NCI-H345 treated with DMSO at 0.1 percent for 48 hours (cell line): ENCODE measurements at regions not wholly inside any gene's neighbourhood (a gene's known extent, or its start where the extent isn't known, plus 50 kb on each side); places are given as distances from the start of the nearest gene placed in this dataset.
"Not testable (repeated sequence)": the region's sequence is repeated elsewhere in the genome, so short reads cannot be mapped to it uniquely, and the experiment has no call there.

Experiments used
- DNase-seq: peaks from one replicate; lab custom pipeline; 2025; ENCODE audit not compliant: unreplicated experiment; lab: John Stamatoyannopoulos, UW

GRCh38 chrX:13223868-13224567 lies 95.8 kb downstream of the ATXN3L start:
- peak; percentile 77 for DNase-seq

GRCh38 chrX:13220916-13221315 lies 98.9 kb downstream of the ATXN3L start:
- DNase-seq: no peak

DNA sequence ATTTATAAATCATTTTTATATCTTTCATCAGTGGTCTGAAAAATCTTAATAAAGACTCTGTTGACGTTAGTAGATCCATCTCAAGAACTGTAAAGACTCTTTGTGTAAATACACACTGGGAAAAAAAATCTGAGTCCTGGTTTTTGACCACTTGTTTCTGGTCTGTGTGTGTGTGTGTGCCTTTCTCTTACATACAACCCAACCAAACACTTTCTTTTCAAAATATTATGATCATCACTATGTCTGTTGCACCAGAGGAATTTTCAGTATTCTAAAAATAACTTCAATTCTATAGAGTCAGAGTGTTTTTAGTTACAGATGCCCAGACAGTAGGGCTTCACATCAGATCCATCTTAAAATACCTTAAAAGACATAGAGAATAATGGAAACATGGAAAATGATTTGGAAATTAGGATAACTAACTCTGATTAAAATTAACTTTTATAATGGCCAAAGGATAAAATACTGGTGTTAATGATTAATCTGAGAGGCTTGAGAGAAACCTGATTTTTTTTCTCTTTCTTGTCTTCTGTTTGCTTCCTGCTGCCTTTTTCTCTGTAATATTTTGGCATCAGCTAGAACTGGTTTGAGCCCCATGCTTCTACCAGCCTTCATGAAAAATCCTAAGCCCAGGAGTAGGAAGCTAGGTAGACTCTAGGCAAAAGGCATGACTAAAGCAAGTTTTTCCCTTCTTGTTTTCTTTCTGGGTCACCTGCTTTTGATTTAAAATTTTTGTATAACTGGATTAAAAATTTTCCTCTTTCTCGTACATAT lies 99.7 kb downstream of the ATXN3L start:
- no peak for DNase-seq

- DNase-seq: no peak
Observed at GRCh38 chrX:13218758-13219157, 101.1 kb downstream of the ATXN3L start.

DNA sequence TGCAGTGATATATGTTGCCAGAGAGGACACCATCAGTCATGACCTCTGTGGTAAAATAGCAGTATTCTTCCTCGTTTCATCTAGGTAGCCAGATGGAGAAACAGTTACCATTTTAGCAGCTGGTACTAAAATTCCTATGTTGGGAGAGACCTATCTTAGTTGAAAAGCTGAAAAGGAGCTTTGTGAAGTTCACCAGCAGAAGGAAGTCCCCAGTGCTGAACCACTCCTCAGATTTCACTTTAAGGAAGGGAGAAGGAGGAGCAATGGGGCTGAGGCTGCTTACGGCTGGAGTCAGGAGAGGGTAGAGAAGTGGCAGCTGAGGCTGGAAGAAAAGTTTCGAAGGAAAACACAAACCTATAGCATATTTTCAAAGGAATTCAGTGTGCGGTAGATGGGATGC lies 103.7 kb downstream of the ATXN3L start:
- DNase-seq: no peak

- DNase-seq: no peak
Observed at GRCh38 chrX:13215729-13216128, 104.1 kb downstream of the ATXN3L start.

DNA sequence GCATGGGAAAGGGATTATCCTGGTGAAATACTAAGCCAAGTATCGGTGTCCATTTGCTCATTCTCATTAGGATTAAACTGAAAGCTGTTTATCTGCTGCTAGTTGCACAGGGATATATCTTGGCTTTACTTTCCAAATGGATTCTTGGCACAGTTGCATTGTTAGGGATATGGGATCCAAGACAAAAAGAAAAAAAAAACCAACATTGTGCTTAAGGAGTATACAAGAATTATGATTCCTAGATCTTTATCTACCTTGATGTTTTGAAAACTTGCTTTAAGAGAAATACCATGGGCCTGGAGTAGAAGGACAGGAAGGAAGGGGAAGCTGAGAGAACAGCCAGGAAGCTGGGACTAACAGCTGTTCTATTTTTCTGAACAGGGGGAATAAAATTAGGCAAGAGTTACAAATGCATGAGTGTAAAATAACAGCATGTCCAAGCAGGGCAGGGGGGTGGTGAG lies 107.6 kb downstream of the ATXN3L start:
- no peak for DNase-seq

DNA sequence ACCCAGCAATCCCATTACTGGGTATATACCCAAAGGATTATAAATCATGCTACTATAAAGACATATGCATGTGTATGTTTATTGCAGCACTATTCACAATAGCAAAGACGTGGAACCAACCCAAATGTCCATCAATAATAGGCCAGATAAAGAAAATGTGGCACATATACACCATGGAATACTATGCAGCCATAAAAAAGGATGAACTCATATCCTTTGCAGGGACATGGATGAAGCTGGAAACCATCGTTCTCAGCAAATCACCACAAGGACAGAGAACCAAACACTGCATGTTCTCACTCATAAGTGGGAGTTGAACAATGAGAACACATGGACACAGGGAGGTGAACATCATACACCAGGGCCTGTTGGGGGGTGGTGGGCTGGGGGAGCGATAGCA lies 109.7 kb downstream of the ATXN3L start:
- not testable (repeated sequence) for DNase-seq

DNA sequence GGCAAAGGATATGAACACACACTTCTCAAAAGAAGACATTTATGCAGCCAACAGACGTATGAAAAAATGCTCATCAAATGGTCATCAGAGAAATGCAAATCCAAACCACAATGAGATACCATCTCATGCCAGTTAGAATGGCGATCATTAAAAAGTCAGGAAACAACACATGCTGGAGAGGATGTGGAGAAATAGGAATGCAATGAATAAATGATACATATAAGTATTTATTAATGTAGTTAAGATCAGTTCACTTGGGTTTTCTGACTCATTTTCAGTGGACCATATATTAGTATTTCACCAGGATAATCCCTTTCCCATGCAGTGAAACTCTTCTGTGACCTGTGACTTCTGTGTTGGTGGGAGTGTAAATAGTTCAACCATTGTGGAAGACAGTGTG lies 110.1 kb downstream of the ATXN3L start:
- not testable (repeated sequence) for DNase-seq

DNA sequence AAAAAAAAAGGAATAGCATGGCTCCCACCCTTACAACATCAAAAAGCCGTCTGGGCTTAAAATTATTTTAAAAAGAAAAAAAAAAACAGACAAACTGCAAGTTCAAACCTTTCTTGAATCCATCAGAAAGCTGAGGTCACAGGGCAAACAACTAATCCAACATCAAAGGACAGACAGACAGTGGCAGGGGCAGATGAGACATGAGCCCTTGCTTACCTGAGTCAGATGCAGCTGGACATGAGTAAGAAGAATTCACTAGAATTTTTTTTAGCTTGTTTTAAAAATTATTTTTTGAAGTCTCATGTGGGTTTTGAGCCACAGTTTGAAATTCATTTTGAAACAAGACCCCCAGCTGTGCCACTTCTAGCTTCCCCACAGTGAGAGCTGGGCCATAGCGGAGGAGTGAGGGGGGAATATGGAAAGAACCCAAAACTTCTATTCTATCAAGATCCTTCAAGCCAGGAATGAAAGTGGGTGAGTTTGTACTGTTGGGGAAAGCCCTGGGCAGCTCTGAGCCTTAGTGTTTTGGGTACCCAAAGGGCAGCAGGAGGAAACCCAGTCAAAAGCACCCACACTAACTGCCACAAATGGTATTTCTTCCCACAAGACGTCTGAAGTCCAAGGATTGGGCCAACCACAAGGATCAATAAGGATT lies 111.4 kb downstream of the ATXN3L start:
- DNase-seq: no peak

GRCh38 chrX:13203271-13203670 lies 116.6 kb downstream of the ATXN3L start:
- no peak for DNase-seq

DNA sequence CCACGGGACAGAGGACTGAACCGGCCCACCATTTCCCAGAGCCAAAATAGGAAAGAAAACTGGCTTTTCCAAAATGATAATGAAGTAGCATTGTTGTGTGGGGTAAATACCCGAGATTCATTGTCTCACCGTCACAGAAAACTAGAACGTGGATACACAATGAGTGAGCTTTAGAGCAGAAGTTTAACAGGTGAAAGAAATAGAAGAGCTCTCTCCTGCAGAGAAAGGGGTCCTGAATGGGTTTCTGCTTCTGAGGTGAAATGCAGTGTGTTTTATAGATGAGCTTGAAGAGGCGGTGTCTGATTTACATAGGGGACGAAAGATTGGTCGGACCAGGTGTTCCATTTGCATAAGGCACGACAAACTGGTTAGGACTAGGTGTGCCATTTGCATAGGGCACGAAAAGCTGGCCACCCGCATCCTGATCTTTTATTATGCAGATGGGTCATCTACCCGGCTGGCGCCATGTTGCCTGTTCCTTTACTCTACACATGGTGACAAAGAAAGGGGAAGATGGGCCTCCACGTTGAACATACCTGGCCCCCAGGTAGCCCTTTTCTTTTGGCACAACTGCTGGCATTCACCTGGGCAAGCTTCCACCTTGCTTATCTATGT lies 118.1 kb downstream of the ATXN3L start:
- no peak for DNase-seq

- DNase-seq: no peak
Observed at GRCh38 chrX:13200398-13200797, 119.5 kb downstream of the ATXN3L start.

DNA sequence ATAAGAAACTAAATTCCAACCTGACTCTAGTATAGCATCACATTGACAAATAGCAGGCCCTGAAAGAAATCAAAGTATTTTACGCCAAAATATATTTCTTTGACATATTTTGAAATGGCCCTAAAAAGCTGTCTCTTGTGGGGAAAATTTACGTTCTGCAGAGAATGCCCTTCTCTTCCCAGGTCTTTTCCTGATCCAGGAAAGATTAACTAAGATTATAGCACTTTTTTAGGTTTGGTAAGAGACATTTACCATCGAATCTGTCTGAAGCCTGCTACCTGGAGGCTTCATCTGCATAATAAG lies 121.1 kb downstream of the ATXN3L start:
- no peak for DNase-seq

- DNase-seq: no peak
Observed at GRCh38 chrX:13198056-13198761, 121.6 kb downstream of the ATXN3L start.

GRCh38 chrX:13196782-13197181 lies 123.1 kb downstream of the ATXN3L start:
- DNase-seq: no peak

GRCh38 chrX:13195340-13195739 lies 124.5 kb downstream of the ATXN3L start:
- DNase-seq: no peak

DNA sequence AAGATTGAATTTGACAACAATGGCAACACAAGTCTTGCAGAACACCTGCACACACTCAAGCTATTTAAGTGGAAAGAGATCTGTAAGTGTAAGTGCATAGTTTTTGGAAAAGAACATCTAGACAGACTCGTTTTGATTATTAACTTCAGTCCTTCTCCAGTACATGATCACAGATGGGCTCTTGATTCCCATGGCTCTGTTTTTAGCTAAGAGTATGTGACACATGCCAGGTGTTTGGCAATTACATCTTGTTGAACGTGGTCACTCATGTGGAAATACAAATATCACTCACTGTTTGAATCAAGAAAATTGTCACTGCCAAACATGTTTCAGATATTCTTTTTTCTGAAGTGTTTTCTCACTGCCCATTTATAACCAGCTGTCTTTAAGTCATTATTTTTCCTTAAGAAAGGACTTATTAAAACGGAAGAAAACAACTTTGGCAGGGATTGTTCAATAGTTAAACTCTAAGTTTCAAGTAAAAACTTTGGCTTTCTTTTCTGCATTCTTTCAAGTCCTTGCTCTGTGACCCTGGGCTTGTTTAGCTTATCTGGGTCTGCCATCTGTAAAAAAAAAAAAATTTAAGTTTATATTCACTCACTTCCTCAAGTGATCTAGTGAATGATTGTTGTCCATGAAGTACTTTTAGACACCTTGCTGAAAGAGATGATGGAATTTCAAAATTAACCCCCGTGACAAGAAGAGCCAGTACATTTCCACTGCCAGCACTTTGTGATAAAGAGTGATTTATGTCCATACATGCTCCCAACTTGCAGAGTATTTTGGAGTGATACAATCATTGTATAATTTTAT lies 125.4 kb downstream of the ATXN3L start:
- DNase-seq: peak; percentile 85

DNA sequence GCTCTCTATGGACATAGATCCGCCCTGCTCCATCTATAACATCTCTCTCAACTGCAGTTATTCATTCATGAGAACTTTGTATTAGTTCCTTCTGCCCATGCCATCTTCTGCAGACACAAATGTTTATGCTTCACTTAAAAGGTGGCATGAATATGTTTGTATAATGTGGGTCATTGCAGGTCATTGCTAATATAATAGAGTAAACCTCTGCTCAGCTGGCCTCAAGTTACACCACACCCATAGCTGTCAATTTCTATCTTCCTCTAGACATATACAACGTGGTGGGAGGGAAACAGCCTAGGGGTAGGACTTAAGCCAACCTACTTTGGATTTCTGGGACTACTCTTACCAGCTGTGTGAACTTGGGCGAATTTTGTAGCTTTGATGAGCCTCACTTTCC lies 129.8 kb downstream of the ATXN3L start:
- DNase-seq: no peak

DNA sequence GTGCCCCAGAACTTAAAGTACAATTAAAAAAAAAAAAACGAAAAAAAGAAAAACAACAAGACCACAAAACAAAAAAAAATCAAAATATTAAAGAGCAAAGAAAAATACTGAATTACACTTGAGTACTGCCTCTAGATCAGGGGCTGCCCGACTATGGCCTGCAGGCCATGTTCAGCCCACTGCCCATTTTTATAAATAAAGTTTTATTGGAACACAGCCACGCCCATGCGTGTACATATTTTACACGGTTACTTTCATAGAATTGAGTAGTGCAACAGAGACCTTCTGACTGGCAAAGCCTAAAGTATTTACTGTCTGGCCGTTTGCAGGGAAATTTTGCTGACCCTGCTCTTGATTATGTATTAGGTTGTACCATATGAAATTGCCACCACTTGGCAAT lies 130.5 kb downstream of the ATXN3L start:
- DNase-seq: no peak
